ENCODE measurements at regions not wholly inside any gene's neighbourhood (a gene's known extent, or its start where the extent isn't known, plus 50 kb on each side); places are given as distances from the start of the nearest gene placed in this dataset.

DNA sequence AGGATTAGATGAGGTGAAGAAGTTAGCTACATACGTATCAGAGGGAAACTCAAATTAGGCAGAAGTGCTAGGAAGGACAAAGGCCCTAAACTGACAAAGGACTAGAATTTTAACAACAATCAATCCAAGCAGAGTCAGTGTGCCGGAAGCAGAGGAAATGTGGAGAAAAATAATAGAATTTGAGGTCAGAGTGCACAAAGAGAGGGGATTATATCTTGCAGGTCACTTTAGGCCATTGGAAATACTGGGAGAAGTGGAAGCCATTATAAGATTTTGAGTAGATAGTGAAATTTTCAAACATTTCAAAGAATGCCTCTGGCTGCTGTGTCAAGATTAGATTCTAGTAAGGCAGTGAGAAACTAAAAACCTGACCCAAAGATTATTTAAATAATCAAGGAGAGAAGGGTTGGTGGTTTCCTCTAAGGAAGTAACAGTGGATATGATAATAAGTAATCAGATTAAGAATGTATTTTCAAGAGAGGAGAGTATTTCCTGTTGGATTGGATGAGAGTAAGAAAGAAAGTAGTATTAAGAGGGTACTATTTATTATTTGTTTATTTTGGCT is 889.2 kb upstream of the NCAM2 start:
- TF ChIP-seq, protein P1, sequence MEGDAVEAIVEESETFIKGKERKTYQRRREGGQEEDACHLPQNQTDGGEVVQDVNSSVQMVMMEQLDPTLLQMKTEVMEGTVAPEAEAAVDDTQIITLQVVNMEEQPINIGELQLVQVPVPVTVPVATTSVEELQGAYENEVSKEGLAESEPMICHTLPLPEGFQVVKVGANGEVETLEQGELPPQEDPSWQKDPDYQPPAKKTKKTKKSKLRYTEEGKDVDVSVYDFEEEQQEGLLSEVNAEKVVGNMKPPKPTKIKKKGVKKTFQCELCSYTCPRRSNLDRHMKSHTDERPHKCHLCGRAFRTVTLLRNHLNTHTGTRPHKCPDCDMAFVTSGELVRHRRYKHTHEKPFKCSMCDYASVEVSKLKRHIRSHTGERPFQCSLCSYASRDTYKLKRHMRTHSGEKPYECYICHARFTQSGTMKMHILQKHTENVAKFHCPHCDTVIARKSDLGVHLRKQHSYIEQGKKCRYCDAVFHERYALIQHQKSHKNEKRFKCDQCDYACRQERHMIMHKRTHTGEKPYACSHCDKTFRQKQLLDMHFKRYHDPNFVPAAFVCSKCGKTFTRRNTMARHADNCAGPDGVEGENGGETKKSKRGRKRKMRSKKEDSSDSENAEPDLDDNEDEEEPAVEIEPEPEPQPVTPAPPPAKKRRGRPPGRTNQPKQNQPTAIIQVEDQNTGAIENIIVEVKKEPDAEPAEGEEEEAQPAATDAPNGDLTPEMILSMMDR (IDR thresholded peaks at IDR 0.05) = no peak
- TF ChIP-seq POLR2A (IDR thresholded peaks at IDR 0.05) = no peak

Data from gastroesophageal sphincter (tissue), 3 donors.